Right renal cortex interstitium (tissue), 3 donors: ENCODE measurements at regions not wholly inside any gene's neighbourhood (a gene's known extent, or its start where the extent isn't known, plus 50 kb on each side); places are given as distances from the start of the nearest gene placed in this dataset.
A peak's percentile ranks its signal among the peaks of the same experiment; 100 is the strongest.

Source experiments
- DNase-seq, 3 donors: peaks; one replicate each; pipeline ENCODE4 v3.0.0-alpha.2; 2013; ENCODE audit warnings: low read depth in 3 of 3, low spot score in 2 of 3

GRCh38 chr10:62545160-62546066, 171.2 kb downstream of the ZNF365 start:
- DNase-seq: no peak

DNA sequence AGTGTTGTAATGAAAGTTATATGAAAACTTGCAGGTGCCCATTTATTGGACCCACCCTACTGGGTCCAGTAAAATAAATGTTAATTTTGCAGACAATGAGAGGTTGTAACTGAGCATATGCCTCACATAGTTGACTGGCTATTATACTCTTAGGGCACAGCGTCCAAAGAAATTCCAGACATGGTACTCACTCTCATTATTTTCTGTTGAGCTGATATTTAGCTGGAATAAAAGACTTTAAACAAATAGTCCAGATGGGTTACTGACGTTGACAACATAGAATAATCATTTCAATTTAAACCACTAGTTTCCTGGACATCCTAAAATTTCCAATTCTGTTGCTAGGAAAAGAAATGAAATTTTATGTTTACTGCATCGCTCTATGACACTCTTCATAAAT, 174.5 kb downstream of the ZNF365 start:
- DNase-seq: no peak

DNA sequence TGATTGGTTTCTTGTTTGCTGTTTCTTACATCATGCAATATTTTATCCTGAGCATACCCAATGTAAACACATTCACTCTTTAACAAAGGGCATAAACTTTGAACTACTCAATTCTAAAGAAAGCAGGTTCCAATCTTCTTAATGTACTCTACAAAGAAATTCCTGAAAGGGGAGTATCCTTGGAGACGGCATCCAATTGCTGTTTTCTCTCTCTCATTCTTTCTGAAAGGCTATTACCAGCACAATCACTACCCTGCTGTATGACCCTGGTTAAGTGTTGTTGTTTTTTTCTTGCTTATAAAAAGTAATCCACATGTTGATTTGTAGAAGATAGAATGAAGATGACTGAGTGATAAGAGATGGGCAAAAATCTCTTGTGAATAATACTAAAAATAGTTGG, 176.0 kb downstream of the ZNF365 start:
- no peak for DNase-seq

- DNase-seq: no peak
Measured at GRCh38 chr10:62554632-62555199, 180.5 kb downstream of the ZNF365 start.

- DNase-seq: no peak
Measured at GRCh38 chr10:62559481-62560200, 185.5 kb downstream of the ZNF365 start.

DNA sequence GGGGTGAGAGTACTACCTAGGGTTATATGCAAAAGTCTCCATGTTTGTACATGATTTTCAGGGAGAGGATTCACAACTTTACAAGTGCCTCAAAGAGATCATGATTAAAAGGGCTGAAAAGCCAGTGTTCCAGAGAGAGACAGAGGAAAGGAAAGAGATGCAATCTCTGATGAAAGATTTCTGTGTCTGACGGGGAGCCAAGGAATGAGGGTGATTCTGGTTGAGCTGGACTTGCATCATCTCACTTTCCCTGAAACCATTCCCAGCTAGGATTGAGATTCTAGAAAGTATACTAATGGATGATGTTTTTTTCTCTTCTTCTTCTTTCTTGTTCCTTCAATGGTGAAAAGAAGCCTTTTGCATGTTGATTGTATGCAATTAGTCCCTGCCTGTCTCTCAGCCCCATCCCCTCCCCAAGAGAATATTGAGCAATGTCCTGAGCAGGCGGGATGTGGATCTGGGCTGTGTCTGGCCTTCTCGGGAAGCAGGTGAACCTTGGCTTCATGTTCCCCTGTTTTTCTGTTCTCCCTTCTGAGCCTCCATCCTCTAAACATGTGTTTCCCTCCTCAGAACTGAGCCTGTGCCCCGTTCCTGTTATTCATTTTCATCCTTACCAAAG, 186.1 kb downstream of the ZNF365 start:
- DNase-seq: no peak

- no peak for DNase-seq
Measured at GRCh38 chr10:62561151-62561550, 187.0 kb downstream of the ZNF365 start.

DNA sequence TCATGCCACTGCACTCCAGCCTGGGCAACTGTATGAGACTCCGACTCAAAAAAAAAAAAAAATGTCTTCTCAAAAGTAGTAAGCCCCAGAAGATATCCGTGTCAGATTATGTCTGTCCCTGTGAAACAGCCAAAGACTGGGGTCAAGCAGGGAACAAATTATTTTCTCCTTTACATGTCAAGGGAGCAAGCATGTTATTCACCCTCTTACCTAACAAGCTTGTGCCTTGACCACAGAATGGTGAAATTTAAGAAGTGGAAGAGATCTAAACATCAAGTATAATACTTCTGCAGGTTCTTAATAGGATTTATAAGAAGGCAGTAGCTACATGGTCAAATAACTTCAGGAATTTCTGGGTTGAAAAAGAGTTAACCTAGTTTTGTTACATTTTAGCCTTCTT, 187.9 kb downstream of the ZNF365 start:
- DNase-seq: no peak

DNA sequence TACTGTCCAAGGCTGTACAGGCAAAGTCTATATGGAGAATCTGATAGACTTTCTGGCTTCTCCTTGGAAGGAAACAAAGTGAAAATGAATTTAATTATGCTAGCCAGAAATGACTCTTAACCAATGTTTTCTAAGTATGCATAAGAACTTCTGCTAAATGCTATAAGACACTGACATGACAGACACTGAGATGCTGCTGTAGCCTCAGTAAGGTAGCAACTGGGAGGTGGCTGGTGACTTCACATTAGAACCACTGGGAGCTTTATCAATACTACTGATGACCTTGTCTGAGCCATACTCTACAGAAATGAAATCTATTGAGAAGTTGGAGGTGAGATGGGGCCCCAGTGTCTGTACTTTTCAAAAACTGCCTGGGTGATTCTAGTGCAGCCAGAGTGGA, 188.6 kb downstream of the ZNF365 start:
- no peak for DNase-seq

GRCh38 chr10:62573929-62574328, 199.8 kb downstream of the ZNF365 start:
- no peak for DNase-seq

GRCh38 chr10:62577076-62577475, 202.9 kb downstream of the ZNF365 start:
- DNase-seq: no peak

DNA sequence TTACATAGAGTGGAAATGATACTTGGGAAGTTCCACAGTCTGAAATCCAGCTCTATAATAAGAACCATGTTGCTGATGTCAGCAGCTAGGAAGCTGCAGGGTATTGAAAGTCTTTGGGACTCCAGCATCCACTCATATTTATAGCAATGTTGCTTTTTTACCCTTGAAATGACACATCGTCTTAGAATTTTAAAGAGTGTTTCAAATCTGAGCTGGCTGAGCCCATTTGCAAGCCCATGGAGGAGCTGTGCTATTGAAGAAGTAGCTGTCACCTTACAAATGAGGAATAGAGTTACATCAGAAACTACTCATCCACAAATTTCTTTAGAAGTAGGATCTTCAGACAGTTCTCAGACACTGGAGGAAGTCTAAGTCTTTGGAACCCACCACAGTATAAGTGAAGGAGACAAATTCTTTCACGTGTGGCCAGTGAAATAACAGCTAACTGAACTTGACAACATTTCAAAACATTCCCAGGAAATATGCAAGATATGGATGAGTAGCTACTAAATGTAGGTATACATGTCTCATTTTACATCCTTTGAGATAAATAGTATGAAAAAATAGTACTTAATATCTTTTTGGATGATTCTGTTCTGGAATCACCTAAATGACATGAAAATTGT, 203.6 kb downstream of the ZNF365 start:
- no peak for DNase-seq

DNA sequence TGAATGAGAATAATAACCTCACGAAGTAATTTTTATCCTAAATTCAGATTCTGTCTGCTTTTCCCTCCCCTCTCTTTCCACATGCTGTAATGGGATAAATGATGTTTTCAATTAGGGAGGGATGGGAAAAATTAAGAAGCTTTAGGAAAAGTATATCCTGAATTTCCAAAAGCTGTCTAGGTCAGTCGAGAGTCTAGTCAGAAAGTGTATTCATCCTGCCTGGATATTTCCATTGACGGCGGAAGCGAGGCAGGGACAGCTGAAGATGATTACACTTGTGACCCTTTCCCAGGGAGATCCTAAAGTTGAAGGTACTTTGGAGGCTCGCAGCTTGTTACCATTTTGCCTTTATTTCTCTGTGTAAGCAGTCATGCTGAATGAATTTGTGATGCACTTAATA, 204.1 kb downstream of the ZNF365 start:
- no peak for DNase-seq

GRCh38 chr10:62578916-62579315, 204.7 kb downstream of the ZNF365 start:
- no peak for DNase-seq

- no peak for DNase-seq
Measured at GRCh38 chr10:62580396-62580795, 206.2 kb downstream of the ZNF365 start.

- no peak for DNase-seq
Measured at GRCh38 chr10:62581351-62581750, 207.2 kb downstream of the ZNF365 start.

DNA sequence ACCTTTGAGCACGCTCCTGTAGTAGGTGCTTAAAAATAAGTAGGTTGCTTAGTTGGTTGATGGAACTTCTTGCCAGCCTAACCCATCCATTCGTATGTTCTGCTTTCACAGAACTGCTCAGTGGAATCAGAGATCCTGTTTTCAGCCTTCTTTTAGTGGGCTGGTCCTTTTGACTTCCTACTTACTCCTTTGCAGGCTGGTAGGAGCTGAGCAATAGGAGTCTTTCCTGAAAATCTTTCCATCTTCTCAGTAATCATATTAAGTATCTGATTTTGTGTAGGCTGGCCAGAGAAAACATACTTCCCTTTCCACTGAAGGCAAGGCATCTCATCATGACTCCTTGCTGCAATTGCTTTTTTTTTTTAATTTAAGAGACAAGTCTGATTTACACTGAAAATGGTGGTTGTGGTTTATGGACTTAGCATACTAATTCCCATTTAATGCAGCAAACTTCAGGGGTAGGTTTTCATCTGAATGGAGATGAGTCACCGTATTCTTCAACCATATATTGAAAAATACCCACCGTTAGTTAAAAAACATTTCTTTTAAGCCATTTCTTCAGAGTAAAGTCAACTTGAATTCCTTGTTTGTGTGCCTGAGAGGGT, 208.0 kb downstream of the ZNF365 start:
- DNase-seq: no peak

DNA sequence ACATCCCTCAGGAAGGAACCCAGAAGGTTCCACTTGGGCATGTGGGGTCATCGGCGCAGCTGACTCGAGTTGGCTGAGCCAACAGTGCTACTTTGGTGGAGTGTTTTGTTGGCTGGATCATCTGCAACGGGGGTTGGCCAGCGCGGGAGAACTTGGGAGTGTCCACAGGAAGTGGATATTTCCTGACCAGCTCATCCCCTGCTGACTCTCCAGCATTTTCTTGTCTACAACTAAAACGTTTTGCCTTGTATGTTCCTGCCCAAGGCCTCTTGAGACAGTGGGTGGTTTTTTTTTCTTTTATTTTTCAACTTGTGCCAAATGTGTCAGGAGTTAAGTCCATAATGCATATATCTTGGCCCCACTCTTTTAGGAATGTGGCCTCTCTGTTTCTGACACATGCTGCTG, 208.6 kb downstream of the ZNF365 start:
- peak in 2 of 3 donors; percentile 29 for DNase-seq

DNA sequence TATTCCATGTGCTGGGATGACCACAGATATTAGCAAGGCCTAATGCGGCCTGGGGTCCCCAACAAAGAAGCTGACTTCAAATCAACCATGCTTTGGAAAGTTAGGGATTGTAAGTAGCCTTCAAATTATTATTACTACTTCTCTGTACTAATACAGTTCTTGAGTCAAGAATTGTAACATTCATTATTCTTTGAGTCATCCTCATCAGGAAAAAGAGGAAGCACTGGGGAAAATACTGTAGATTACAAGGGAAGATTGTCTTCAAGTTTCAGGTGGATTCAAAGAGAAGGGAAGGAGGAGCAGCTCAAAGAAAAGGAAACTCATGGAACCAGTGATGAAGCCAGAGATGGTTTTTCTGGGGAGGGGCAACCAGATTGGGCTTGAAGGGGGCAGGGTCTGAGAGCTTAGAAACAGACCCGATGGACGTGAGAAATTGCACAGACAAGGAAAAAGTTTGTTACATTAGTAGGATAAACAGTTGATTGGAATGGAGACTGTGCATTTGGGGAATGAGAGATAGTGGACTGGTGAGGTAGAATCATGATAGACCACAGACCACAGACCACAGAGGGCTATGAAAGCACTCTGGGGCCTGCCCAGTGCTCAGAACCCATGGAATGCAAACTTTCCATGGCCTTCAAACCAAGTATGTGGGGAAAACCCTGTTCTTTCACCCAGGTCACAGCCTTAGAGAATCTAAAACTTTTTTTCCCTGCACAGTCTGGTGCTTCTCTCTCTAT, 209.9 kb downstream of the ZNF365 start:
- no peak for DNase-seq

GRCh38 chr10:62584731-62585130, 210.6 kb downstream of the ZNF365 start:
- DNase-seq: no peak
